OCI-LY3 (cell line): ENCODE measurements at regions not wholly inside any gene's neighbourhood (a gene's known extent, or its start where the extent isn't known, plus 50 kb on each side); places are given as distances from the start of the nearest gene placed in this dataset.

Source experiments
- H2AFZ ChIP-seq: fragments of 200-600, 300-600 bp; shearing (Covaris generic); 2 replicates; pipeline ENCODE4 v1.6.0; 2014; ENCODE audit warnings: antibody characterized with exemption, low read depth, low read length
- H3K27ac ChIP-seq: fragments of 200-600, 300-600 bp; sonication (generic); 2 replicates; pipeline ENCODE4 v1.5.1; 2014; ENCODE audit warnings: mild to moderate bottlenecking, low read length, moderate library complexity, mixed read lengths
- H3K27me3 ChIP-seq: fragments of 200-600, 300-600 bp; sonication (generic); 2 replicates; pipeline ENCODE4 v1.6.1; 2014; ENCODE audit warnings: low read depth, low read length, mixed read lengths
- H3K36me3 ChIP-seq: fragments of 200-600, 300-600 bp; sonication (generic); replicated peaks from 2 replicates; pipeline ENCODE3; 2014; ENCODE audit warnings: low read depth, low read length, mixed read lengths
- H3K4me1 ChIP-seq: fragments of 300-600, 200-600 bp; sonication (generic); 2 replicates; pipeline ENCODE4 v1.6.1; 2014; ENCODE audit warnings: low read length, mixed read lengths
- H3K4me2 ChIP-seq: fragments of 200-600, 300-600 bp; sonication (generic); 2 replicates; pipeline ENCODE4 v1.6.1; 2014; ENCODE audit warnings: low read length, mixed read lengths
- H3K4me3 ChIP-seq: fragments of 300-600, 200-600 bp; sonication (generic); 2 replicates; pipeline ENCODE4 v1.5.1; 2014; ENCODE audit warnings: antibody characterized with exemption, mild to moderate bottlenecking, low read length, moderate library complexity
- H3K79me2 ChIP-seq: fragments of 300-600, 200-600 bp; shearing (Covaris generic); 2 replicates; pipeline ENCODE4 v1.6.1; 2014; ENCODE audit warnings: mild to moderate bottlenecking, low read length, mixed read lengths
- H3K9ac ChIP-seq: fragments of 300-600, 200-600 bp; shearing (Covaris generic); 2 replicates; pipeline ENCODE4 v1.6.0; 2014; ENCODE audit warnings: mild to moderate bottlenecking, low read length, moderate library complexity
- H3K9me3 ChIP-seq: fragments of 200-600, 300-600 bp; shearing (Covaris generic); 2 replicates; pipeline ENCODE4 v1.6.1; 2014; ENCODE audit warnings: low read length, mixed read lengths; ENCODE audit not compliant: insufficient read depth
- H4K20me1 ChIP-seq: fragments of 200-600, 300-600 bp; sonication (generic); 2 replicates; pipeline ENCODE4 v1.6.1; 2016; ENCODE audit warnings: low read length, mixed read lengths; ENCODE audit not compliant: insufficient read depth
- EZH2phosphoT487 ChIP-seq: fragments of 200-600 bp; shearing (Covaris generic); IDR thresholded peaks from 2 replicates; pipeline ENCODE4 v1.6.1; 2018; ENCODE audit warnings: antibody characterized with exemption, mixed run types, low read depth
- TF ChIP-seq, protein P1 (sequence below): fragments of 200-600, 300-600 bp; sonication (generic); IDR thresholded peaks from 2 replicates; pipeline ENCODE4 v1.5.1; 2014; ENCODE audit warnings: antibody characterized with exemption, low read length, low read depth

DNA sequence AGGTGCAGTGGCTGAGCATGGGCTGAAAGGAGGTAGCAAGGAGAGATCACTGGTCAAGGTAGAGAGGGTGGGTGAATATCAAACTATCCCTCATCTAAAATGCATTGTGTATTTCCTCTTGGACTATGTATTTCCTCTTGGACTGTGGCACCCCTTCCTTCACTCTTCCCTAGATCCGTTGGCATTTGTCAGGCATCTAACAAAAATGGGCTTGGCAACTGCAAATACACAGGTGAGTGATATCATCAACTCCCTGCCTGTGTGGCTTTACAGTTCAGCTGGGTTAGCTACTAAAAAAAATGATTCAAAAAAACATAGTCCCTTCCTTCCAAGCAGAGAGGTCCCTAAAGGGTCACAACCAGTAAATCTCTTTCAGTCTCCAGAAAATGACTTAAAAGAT lies 142.8 kb upstream of the FUT8 start:
- H3K4me1 ChIP-seq = no peaks in the 10 kb centered on the region
- H3K36me3 ChIP-seq = no peaks in the 10 kb centered on the region
- H3K4me2 ChIP-seq = no peak overlapping the region
- TF ChIP-seq, protein P1, sequence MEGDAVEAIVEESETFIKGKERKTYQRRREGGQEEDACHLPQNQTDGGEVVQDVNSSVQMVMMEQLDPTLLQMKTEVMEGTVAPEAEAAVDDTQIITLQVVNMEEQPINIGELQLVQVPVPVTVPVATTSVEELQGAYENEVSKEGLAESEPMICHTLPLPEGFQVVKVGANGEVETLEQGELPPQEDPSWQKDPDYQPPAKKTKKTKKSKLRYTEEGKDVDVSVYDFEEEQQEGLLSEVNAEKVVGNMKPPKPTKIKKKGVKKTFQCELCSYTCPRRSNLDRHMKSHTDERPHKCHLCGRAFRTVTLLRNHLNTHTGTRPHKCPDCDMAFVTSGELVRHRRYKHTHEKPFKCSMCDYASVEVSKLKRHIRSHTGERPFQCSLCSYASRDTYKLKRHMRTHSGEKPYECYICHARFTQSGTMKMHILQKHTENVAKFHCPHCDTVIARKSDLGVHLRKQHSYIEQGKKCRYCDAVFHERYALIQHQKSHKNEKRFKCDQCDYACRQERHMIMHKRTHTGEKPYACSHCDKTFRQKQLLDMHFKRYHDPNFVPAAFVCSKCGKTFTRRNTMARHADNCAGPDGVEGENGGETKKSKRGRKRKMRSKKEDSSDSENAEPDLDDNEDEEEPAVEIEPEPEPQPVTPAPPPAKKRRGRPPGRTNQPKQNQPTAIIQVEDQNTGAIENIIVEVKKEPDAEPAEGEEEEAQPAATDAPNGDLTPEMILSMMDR = no peak
- TF ChIP-seq EZH2phosphoT487 = no peak
- H3K79me2 ChIP-seq = no peaks in the 10 kb centered on the region
- peaks cover 25% of the 10 kb centered on the region for H3K27me3 ChIP-seq
- H3K9me3 ChIP-seq = no peaks in the 10 kb centered on the region
- H2AFZ ChIP-seq = no peak overlapping the region
- no peak overlapping the region for H3K4me3 ChIP-seq
- H4K20me1 ChIP-seq = no peaks in the 10 kb centered on the region
- no peak overlapping the region for H3K27ac ChIP-seq
- no peak overlapping the region for H3K9ac ChIP-seq

DNA sequence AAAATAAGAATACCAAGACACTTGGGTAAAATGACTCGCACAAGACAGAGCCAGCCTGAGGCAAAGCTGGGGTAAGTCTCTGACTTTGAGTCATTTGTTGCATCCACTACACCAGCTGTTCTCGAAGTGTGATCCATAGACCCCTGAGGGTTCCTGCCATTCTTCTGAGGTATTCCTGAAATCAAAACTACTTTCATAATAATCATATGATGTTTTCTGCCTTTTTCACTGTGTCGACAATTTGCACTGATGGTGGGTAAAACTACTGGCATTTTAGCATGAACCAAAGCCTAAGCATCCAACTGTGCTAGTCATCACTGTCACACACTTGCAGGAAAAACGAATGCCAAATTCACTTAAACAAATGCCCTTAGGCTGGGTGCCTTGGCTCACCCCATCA lies 135.5 kb upstream of the FUT8 start:
- Histone ChIP-seq H2AFZ (no peak overlapping the region), H3K4me3 (no peak overlapping the region), H3K4me2 (no peak overlapping the region), H4K20me1 (no peaks in the 10 kb centered on the region), H3K79me2 (no peaks in the 10 kb centered on the region), H3K9ac (no peak overlapping the region), H3K36me3 (no peaks in the 10 kb centered on the region), H3K27me3 (no peaks in the 10 kb centered on the region), H3K4me1 (peaks cover 8% of the 10 kb centered on the region), H3K9me3 (no peaks in the 10 kb centered on the region), H3K27ac (no peak overlapping the region)
- no peak for TF ChIP-seq EZH2phosphoT487
- TF ChIP-seq, protein P1 = no peak

DNA sequence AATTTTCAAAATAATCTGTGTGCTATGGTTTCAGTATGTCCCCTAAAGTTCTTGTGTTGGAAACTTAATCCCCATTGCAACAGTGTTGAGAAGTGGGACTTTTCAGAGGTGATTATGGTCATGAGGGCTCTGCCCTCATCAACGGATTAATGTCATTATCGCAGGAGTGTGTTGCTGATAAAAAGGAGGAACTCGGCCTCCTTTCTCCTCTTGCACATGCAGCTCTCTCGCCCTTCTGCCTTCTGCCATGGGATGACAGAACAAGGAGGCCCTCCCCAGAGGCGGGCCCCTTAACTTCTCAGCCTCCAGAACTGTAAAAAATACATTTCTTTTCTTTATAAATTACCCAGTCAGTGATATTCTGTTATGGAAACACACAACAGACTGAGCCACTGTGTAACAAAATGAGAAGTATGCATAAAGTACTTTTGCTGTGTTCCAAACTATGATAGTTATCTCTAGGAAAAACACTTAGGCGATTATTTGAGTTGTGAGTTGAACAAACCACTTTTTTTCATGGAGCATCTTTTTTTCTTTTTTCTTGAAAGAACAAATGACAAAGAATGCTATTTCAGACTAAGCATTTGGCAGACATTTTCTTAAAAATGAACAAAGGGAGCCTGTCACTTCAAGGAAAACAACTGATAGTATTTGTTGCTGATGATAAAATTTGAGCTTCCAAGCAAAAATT lies 134.8 kb upstream of the FUT8 start:
- Histone ChIP-seq H4K20me1 (no peaks in the 10 kb centered on the region), H3K4me1 (peaks cover 15% of the 10 kb centered on the region)
- TF ChIP-seq, protein P1 = no peak
- no peak for TF ChIP-seq EZH2phosphoT487

DNA sequence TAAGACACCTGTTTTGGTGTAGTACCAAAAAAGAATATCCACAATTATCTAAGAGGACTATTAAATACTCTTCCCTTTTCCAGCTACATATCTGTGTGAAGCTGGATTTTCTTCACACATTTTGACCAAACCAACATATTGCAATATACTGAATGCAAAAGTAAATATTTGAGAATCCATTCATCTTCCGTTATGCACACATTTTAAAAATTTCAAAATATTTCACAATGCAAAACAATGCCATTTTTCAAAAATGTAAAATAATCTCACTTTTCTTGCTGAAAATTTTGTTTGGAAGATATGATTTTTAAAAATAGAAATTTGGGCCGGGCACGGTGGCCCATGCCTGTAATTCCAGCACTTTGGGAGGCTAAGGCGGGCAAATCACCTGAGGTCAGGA lies 133.9 kb upstream of the FUT8 start:
- Histone ChIP-seq H3K9ac (no peak overlapping the region), H3K36me3 (no peaks in the 10 kb centered on the region), H3K79me2 (no peaks in the 10 kb centered on the region), H4K20me1 (no peaks in the 10 kb centered on the region), H2AFZ (no peak overlapping the region), H3K9me3 (no peaks in the 10 kb centered on the region), H3K4me2 (no peak overlapping the region), H3K27me3 (no peaks in the 10 kb centered on the region), H3K4me3 (no peak overlapping the region), H3K27ac (no peak overlapping the region), H3K4me1 (peaks cover 20% of the 10 kb centered on the region)
- no peak for TF ChIP-seq EZH2phosphoT487
- TF ChIP-seq, protein P1 = no peak

More for the DNA sequence above, 134.8 kb upstream of the FUT8 start:
- no peak overlapping the region for H3K9ac ChIP-seq
- no peaks in the 10 kb centered on the region for H3K27me3 ChIP-seq
- H3K4me3 ChIP-seq = no peak overlapping the region
- no peak overlapping the region for H2AFZ ChIP-seq
- H3K4me2 ChIP-seq = no peak overlapping the region
- no peaks in the 10 kb centered on the region for H3K9me3 ChIP-seq
- H3K27ac ChIP-seq = no peak overlapping the region
- H3K36me3 ChIP-seq = no peaks in the 10 kb centered on the region
- H3K79me2 ChIP-seq = no peaks in the 10 kb centered on the region
